Stromal cell of bone marrow (primary cell): ENCODE measurements at regions not wholly inside any gene's neighbourhood (a gene's known extent, or its start where the extent isn't known, plus 50 kb on each side); places are given as distances from the start of the nearest gene placed in this dataset.

ENCODE experiments used
- DNase-seq: peaks from one replicate; pipeline ENCODE4 v3.0.0-alpha.2; 2012; ENCODE audit warnings: low read depth

DNA sequence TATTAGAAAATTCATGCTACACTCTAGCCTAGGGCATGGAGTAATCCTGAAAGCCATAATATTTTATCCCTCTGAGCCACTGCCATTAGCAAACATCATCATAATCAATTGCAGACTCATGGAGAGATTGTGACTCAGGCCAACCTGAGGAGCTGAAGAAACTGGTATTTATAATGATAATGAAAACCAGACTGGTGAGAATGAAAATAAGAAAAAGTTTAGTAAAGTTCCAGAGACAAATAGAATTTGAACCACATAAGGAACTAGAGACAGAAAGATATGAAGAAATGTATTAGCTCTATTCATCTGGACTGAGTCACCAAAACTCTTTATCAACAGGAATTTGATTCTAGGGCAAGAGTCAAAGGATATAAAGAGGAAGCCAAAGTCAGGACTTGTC, 158.7 kb downstream of the DRD1 start:
- DNase-seq: peak; percentile 18

DNA sequence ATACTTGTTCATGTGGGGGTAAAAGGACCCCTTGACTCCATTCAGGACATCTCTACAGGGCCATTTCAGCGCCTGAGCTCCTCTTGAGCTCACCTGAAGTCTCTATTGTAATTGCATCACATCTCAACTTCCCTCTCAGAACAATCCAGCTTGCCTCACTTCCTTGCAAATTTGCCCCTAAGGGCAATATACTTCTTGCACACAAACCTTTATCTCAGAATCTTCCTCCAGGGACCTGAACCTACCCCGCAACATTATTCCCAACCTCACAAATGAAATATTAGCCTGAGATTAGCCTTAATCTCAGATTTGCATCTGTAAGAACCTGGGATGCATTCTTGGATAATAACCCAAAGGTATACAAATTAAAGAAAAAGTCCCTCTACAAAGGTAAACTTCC, 159.2 kb downstream of the DRD1 start:
- no peak for DNase-seq

DNA sequence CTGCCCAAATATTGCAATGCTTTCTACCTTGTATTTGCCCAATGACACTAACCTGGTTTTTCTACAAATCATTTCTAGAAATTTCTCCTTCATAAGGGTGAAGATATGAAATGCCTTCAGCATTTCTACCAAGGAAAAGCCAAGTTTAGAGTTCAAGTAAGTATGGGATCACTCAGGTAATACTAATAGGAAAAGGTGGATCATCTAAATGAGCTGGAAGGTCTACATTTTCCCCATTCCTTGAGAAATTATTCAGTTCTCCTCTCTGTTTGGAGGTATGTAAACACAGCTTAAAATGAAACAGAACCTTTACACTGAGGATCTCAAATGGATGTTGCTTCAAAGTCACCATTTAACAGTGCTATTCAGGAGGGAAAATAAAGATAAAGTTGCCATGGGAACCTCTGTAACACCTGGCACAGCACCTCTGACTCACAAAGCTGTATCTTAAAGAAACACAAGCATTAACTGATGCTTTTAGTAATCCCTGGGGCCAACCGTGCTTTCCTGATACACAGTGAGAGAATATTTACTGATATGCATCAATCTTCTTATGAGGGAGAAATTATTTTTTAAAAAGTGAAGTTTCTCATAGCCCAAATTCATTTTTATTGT, 161.3 kb downstream of the DRD1 start:
- DNase-seq: no peak

DNA sequence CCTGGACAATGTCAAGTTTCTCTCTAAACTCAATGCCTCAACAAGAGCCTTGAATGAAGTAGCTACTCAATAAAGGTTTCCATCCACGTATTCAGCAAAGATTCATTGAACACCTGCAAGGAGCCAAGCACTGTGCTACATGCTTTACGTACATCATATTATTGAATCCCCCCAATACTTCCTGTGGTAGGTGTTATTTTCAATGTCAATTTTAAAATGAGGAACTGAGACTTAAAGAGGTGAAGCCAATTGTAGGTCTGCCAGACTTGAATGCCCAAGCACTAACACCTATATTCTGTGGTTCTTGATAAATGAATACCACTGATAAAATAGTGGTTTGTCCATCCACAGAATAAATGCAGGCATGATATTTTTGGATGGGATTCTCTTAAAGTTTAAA, 162.3 kb downstream of the DRD1 start:
- DNase-seq: no peak

DNA sequence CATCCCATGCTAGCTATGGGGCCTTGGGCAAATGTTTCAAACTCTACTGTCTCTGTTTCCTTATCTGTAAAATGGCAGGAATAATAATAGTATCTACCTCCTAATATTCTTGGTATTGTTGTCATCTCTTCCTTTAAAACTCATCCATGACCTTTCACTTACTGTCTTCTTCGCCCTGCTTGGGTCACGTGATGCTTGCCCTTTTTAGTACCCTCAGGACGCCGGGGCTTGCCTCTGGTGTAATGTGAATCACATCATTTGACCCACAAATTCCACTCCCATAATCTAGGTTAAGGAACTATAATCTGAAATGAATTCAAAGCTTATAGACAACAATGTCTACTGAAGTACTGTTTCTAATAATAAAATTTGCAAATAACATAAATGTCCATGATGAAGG, 162.7 kb downstream of the DRD1 start:
- no peak for DNase-seq

DNA sequence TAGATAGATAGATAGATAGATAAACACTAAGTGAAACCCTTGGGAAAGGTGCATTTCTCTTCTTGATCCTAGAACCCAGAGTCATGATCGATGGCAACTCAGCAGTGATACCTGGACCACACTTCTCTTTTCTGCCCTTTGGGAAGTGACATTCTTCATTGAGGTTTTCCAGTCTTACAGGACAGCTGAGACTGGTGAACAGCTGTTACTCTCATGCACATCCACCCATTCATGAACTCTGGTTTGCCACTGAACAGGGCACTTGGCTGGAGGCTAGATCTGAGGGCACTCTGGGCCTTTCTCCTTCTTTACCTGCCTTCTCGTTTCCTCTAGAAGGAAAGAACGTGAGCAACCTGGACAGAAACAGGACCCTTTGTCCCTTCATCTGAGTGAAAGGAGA, 164.5 kb downstream of the DRD1 start:
- no peak for DNase-seq

DNA sequence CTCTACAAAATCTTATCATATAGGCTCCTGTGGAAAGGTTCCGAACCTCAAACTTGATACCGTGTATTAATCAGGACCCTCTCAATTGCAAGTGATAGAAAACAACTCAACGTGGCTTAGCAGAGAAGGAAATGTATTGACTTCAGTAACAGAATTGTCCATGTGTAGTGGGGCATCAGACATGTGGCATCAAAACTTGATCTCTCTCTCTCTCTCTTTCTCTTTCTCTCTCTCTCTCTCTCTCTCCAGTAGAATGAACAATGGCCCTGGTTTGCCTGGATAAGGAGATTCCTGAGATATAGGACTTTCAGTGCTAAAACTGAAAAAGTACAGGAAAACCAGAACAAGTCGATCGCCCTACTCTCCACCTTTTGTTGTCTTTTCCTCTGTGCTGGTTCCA, 168.2 kb downstream of the DRD1 start:
- no peak for DNase-seq

- no peak for DNase-seq
These were observed 168.9 kb downstream of the DRD1 start for GRCh38 chr5:175275097-175275496.

GRCh38 chr5:175274171-175274570, 169.8 kb downstream of the DRD1 start:
- DNase-seq: no peak

- DNase-seq: no peak
These were observed 179.6 kb downstream of the DRD1 start for GRCh38 chr5:175264406-175264805.

DNA sequence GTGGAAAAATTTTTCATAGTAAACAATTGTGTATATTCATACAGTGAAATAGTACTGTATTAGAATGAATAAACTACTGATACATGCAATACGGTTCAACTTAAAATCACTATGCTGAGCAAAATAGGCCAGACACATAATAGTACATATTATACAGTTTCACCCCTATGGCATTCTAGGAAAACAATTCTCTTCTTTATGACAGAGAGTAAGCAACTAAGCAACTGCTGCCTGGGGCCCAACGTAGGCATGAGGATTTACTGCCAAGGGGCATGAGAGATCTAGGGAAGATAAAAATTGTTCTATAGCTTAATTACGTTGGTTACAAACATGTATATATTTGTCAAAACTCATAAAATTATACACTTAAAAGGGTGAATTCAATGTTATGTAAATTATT, 180.2 kb downstream of the DRD1 start:
- DNase-seq: no peak

GRCh38 chr5:175261526-175261925, 182.5 kb downstream of the DRD1 start:
- DNase-seq: no peak

DNA sequence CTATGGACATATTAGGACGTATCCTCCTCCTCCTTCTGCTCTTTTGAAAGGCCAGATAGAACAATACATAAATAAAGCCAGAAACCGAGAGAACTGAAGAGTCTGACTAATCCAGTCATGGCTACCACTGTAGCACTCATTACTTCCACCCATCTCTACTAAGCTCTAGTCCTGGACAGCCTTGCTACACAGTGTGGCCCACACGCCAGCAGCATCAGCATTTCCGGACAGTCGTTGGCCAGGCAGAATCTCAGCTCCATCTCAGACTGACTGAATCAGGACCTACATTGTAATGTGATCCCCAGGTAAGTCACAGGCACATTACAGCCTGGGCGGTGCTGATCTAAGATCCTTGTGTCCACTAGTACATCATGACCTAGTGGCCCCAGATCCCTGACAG, 182.9 kb downstream of the DRD1 start:
- no peak for DNase-seq

GRCh38 chr5:175257847-175258194, 186.2 kb downstream of the DRD1 start:
- DNase-seq: no peak

DNA sequence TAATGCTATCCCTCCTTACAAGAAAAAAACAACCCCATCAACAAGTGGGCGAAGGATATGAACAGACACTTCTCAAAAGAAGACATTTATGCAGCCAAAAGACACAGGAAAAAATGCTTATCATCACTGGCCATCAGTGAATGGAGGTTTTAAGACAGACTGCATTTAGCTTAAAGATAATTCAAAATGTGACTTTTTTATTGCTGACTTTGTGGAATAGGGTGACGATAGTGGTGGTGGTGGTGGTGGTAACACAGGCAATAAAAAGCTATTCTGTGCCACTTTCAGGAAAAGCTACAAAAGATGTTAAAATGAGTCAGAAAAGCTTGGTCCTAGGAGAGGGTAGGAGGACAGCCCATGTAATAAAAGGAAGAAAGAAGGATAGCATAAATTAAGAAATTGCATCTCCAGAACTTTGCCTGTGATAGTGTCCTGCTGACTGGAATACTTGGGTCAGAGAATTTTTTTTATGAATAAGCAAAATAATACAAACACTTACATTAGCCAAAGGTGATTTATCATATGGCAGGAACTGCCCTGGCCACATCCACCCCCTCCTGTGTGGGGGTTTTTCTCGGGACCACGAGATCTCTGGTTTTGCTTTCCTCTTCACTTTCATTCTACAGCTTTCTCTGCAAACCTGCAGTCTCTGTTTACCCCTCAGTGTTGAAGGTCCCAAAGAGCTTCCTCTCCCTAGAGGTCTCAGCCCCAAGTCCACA, 186.7 kb downstream of the DRD1 start:
- DNase-seq: no peak

GRCh38 chr5:175254155-175254554, 189.8 kb downstream of the DRD1 start:
- peak; percentile 72 for DNase-seq

- peak; percentile 28 for DNase-seq
These were observed 190.4 kb downstream of the DRD1 start for GRCh38 chr5:175253597-175253996.

- no peak for DNase-seq
These were observed 191.7 kb downstream of the DRD1 start for GRCh38 chr5:175252234-175252805.

DNA sequence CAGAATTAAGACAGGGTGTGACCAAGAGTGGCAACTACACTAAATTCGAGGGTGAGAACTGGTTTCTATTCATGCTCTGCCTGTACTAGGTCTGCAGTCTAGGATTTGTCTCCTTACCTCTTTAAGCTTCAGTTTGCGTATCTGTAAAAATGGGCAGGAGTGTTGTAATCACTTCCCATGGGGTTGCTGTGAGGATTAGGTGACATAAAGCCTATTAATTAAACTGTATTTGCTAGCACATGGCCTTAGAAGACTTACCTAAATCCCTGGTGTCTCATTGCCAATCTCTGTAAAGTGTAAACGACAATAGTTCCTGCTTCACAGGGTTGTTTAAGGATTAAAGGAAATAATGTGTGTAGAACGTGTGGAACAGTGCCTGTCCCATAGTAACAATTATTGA, 193.6 kb downstream of the DRD1 start:
- no peak for DNase-seq

- DNase-seq: no peak
These were observed 195.5 kb downstream of the DRD1 start for GRCh38 chr5:175248416-175248905.

DNA sequence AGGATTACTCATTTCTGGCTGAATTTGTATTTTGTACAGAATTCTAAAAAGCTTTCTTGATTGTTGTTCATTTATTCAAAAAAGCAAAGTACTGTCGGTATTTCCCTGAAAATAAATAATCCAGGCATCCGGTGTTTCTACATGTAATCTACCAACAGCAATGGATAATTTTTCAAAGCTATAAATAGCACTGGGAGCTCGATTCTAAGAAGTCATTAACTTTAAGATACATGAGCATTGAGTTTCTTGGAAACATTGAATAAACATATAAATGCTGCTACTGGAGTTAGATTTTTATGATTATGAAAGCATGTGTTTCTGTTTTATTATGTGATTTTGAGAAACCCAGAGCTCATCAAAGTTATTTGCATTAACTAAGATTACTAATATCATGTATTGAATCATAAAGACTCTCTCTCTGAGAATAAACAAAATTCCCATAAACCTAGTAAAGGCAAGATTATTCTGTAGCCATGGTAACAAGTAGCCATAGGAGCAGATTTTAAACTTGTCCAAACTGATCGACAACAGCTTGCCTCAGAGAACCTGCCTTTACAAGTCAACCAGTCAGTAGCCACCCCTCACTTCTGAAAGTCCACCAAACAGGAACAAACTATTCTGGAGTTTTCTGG, 197.0 kb downstream of the DRD1 start:
- peak; percentile 40 for DNase-seq

- DNase-seq: peak; percentile 99
These were observed 197.6 kb downstream of the DRD1 start for GRCh38 chr5:175246242-175246888.

GRCh38 chr5:175243441-175243840, 200.5 kb downstream of the DRD1 start:
- no peak for DNase-seq
